GM19468 (cell line): ENCODE measurements at regions not wholly inside any gene's neighbourhood (a gene's known extent, or its start where the extent isn't known, plus 50 kb on each side); places are given as distances from the start of the nearest gene placed in this dataset.

Experiments used
- ATAC-seq: cut with Tn5 transposase; IDR thresholded peaks from one replicate; pipeline ENCODE4 v1.9.1; 2021; ENCODE audit warnings: mild to moderate bottlenecking, moderate library complexity, moderate number of reproducible peaks; ENCODE audit not compliant: unreplicated experiment; ENCODE audit errors: extremely low read depth

DNA sequence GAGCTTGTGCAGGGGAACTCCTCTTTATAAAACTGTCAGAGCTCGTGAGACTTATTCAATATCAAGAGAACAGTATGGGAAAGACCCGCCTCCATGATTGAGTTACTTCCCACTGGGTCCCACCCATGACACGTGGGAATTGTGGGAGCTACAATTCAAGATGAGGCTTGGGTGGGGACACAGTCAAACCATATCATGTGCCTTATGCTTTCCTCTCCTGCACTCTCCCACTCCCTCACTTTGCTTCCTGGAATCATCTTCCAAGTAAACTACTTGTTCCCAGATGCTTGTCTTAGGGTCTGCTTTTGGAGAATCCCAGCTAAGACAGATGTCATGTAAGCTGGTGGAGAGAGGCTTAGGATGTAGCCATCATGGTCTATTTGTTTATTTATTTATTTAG is 271.2 kb downstream of the HAPSTR1 start:
- ATAC-seq: no peak

GRCh38 chr16:9363520-9363919 is 272.1 kb downstream of the HAPSTR1 start:
- ATAC-seq: no peak

DNA sequence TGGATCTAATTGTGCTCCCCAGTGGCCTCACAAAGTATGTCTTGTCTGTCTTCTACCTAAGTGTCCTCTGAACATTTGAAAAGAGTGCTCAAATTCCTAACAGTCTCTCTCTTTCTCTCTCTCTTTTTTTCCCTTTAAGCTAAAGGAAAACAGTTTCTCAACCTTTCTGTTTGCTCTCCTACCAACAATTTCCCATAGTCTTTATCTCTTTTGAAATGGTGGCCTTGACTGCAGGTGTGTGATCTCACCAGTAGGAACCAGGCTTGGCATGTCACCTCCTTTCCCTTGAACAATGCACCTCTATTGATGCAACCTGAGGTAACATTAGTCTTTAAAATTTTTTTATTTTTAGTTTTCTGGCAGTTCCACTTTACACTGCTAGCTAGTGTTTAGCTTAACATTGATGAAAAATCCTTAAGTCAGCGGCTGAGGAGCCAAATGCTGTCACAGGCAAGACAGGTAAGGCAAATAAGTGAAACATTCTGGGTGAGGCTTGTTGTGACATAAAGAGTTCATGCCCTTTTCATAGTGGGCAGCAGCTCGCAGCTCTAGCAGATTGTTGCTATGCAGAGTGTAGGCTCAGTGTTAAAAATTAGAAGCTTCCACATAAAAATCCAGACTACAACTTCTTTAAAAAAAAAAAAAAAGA is 273.4 kb downstream of the HAPSTR1 start:
- ATAC-seq: no peak

- ATAC-seq: no peak
These were observed 273.9 kb downstream of the HAPSTR1 start for GRCh38 chr16:9365370-9365728.

- ATAC-seq: no peak
These were observed 274.9 kb downstream of the HAPSTR1 start for GRCh38 chr16:9366048-9366969.

DNA sequence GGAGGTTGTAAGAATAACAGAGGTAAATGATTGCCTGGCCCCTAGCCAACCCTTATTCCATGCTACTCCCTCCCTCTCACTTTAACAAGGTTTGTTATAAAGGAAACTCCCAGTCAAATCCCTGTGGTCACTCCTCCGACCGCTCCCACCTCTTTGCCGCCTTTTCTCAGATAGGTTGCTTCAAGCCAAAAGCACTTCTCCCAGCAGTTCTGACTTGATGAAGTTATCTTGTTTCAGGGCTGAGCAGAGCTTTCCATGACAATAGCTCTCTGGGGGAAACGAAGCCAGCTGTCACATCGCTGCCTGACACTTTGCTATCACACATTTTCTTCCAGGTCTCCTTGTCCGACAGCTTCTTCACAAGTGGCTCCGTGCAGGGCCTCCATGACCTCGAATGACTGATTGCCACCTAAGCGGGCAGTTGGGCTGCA is 278.6 kb downstream of the HAPSTR1 start:
- no peak for ATAC-seq

DNA sequence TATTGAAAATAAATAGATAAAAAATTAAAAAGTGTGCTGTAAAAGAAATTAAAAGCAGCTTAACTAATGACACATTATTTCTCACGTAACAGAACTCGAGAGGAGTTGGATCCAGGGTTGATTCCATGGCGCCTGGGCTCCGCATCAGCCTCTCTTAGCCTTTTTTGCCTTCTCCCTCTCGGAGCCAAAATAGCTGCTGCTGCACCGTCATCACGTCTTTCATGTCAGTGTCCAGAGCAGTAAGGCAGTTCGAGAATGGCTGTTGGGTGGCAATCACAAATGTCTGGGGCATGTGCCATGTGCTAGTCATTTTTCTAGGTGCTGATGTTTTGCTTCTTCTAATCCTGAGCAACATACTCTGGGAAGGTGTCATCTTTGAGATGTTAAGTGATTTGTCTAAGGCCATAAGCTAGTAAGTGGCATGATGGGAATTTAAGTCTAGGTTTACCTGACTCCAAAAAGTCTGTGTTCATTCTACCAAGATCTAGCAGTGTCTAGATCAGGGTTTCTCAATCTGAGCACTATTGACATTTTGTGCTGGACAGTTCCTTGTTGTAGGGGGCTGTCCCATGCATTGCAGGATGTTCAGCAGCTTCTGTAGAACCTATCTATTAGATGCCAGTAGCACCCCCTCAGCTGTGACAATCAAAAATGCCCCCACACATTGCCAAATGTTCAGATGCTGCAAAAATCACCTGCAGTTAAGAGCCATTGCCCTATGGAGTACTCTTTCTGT is 280.4 kb downstream of the HAPSTR1 start:
- no peak for ATAC-seq

DNA sequence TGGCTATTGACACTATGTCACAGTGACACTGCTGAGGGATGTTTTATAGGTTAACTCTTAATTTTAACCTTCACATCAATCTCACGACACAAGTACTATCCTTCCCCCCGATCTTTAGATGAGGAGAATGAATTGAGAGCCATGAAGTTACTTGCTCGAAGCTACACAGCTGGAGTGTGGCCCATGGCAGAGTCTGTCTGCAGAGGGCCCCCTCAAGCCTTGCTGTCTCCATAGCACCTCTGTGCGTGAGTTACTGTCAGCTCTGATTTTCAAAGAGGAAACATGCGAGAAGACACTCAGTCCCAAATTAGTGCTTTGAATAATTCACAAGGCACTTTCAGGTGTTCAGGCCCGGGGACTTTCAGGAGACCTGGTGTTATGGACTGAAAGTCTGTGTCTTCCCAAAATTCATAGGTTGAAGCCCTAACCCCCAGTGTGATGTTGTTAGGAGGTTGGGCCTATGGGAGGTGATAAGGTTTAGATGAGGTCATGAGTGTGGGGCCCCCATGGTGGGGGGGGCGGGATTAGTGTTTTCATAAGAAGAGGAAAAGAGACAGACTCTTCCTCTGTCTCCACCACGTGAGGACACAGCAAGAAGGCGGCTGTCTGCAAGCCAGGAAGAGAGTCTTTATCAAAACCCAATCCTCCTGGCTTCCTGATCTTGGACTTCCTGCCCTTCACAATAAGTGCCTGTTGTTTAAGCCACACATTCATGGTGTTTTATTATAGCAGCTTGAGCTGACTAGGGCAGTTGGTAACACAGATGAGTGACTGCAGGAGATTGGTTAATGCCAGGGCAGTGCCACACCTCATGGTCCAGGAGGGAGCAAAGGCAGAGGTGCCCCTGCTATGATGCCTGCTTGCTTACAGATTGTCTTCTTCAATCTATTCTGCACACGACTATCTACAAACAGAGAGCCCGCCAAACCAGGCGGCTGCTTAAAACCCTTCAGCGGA is 281.8 kb downstream of the HAPSTR1 start:
- no peak for ATAC-seq

DNA sequence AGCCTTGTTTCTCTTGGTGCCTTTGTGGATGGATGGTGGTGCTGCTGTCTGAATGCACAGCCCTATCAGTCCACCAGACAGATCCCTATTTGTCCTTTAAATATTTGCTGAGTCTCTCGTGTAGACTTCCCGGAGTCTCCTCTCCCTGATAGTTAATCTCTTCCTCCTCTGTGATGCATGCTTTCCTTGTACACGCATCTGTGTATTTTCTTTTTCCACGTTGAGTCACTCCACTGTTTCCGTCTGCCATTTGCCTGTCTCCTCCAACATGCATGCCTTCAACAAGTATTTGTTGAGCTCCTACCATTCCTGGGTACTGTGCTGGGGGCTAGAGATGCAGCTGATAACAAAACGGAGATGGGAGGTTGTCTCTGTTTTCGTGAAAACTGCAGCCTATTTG is 282.6 kb downstream of the HAPSTR1 start:
- ATAC-seq: no peak

DNA sequence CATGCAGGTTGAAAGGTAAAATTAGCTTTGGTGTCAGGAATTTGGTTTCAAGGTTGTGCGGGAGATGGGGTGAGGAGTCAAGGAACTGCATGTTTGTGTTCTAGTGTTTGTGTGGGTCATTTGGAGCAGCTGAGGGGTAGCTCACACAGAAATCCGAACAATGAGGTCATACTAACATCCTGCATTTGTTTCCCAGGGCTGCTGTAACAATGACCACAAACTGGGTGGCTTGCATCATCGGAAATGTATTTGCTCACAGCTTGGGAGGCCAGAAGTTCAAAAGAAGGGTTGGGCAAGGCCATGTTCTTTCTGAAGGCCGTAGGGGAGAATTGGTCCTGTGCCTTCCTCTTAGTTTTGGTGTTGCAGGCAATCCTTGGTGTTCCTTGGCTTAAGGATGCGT is 287.4 kb downstream of the HAPSTR1 start:
- no peak for ATAC-seq

DNA sequence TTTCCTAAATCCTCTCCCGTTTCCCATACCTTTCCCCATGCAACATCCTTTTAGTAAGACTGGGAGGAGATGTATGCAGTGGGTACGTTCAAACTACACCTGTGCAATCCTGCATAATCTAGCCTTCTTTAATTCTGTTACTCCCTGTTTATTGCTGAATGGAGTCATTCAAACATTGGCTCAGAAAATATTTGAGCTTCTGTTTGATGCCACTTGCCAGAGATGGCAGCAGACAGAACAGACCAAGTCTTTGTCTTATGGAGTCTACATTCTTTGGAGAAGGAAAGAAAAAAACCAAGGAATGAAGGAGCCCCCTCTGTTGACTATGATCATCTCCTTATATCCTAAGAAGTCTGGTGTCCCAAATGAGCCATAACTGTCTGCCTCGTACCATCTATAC is 288.8 kb downstream of the HAPSTR1 start:
- ATAC-seq: no peak

GRCh38 chr16:9381399-9381798 is 290.0 kb downstream of the HAPSTR1 start:
- ATAC-seq: no peak

DNA sequence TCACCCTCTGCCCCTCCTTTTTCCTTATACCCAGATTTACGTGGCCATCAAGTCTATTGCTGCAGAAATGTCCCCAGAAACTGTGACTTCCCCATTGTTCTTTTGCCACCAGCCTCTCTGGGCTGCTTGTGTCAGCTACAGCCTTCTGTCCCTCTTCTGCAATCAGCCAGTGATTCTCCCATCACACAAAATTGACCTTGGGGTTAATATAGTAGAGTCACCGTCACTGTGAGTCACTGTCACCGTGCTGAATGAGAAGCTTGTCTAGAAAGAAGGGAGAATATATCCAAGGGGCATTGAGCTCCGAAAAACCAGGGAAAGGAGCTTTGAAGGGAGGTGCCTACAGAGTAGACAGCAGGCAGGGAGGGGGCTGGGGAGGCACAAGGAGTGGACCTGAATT is 290.5 kb downstream of the HAPSTR1 start:
- ATAC-seq: no peak

GRCh38 chr16:9383281-9383680 is 291.8 kb downstream of the HAPSTR1 start:
- no peak for ATAC-seq

- ATAC-seq: no peak
These were observed 292.7 kb downstream of the HAPSTR1 start for GRCh38 chr16:9384141-9384540.

DNA sequence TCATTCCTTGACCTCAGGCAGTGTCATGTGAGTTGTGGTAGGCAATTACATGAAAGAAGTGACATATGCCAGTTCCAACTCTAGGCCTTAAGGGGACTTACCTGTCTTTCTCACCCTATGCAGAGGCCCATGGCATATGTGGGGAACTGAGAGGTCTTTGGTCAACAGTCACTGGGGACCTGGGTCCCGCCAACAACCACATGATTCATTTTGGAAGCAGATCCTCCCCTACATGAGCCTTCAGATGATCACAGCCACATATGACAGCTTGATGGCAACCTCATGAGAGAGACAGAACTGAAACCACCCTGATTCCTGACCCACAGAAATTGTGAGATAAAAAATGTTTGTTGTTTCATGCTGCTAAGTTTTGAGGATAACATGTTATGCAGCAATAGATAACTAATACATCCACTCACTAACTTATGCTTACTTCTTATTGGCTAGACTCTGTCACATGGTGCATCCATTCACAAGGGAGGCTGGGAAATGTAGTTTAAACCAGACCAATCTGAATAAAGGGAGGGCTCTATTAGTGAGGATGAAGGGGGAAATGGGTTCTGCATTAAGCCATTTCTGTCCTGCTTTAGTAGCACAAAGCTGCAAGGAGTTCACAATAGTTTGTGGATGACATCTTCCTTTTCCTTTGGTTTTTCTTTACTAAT is 298.2 kb downstream of the HAPSTR1 start:
- ATAC-seq: no peak

- no peak for ATAC-seq
These were observed 301.5 kb downstream of the HAPSTR1 start for GRCh38 chr16:9392956-9393355.

DNA sequence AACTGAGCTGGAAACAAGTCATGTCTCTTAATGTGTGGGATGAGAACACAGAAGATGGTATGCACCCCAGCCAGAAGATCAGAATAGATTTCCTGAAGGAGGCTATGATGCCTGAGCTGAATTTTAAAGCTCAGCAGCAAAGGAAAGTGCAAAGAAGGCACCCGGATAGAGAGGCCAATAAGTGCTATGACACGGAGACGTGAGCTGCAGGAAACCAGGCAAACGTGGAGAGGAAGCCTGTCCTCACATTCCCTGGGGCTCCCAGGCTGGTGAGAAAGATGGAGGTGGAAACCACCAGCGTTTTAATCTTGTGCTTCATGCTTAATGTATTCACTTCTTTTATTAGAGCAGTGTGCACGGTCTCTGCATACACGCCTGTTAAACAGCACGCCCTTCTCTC is 302.1 kb downstream of the HAPSTR1 start:
- no peak for ATAC-seq

GRCh38 chr16:9395958-9396359 is 304.5 kb downstream of the HAPSTR1 start:
- no peak for ATAC-seq
